Lung (tissue), 11 donors: ENCODE measurements at regions not wholly inside any gene's neighbourhood (a gene's known extent, or its start where the extent isn't known, plus 50 kb on each side); places are given as distances from the start of the nearest gene placed in this dataset.
"Not testable (repeated sequence)": the region's sequence is repeated elsewhere in the genome, so short reads cannot be mapped to it uniquely, and the experiment has no call there.

Experiments used
- ATAC-seq: fragments of 200-7000 bp; cut with Tn5 transposase; one replicate; pipeline ENCODE4 v1.9.1; 2020; ENCODE audit warnings: moderate number of reproducible peaks; ENCODE audit not compliant: insufficient read depth, low FRiP score
- DNase-seq, 3 donors: peaks; one replicate each; pipeline ENCODE4 v3.0.0-alpha.2; 2013 to 2017
- H3K27ac ChIP-seq, 2 donors: one replicate each; pipeline ENCODE4 v1.5.1; 2013; ENCODE audit warnings: mild to moderate bottlenecking in 2 of 2, moderate library complexity in 2 of 2, control low read depth in 1 of 2, inconsistent platforms in 1 of 2, low read depth in 1 of 2, low read length in 1 of 2
- H3K27me3 ChIP-seq, 3 donors: one replicate each; pipeline ENCODE4 v1.5.1; 2013; ENCODE audit warnings: low read length in 2 of 3; ENCODE audit not compliant: control insufficient read depth in 3 of 3, insufficient read depth in 3 of 3
- H3K36me3 ChIP-seq, 4 donors: one replicate each; pipeline ENCODE4 v1.5.1; 2013; ENCODE audit warnings: low read length in 4 of 4, mild to moderate bottlenecking in 1 of 4, moderate library complexity in 1 of 4; ENCODE audit not compliant: control insufficient read depth in 4 of 4, insufficient read depth in 4 of 4
- H3K4me1 ChIP-seq, 5 donors: one replicate each; pipeline ENCODE4 v1.5.1; 2013; ENCODE audit warnings: low read length in 5 of 5, mild to moderate bottlenecking in 2 of 5, moderate library complexity in 1 of 5; ENCODE audit not compliant: control insufficient read depth in 5 of 5, insufficient read depth in 5 of 5
- H3K4me3 ChIP-seq: one replicate; pipeline ENCODE4 v1.5.1; 2013; ENCODE audit warnings: mild to moderate bottlenecking, control low read depth, moderate library complexity
- H3K9ac ChIP-seq, 2 donors: one replicate each; pipeline ENCODE4 v1.5.1; 2013; ENCODE audit warnings: low read length in 2 of 2, control low read depth in 1 of 2; ENCODE audit not compliant: insufficient read depth in 1 of 2
- H3K9me3 ChIP-seq, 4 donors: one replicate each; pipeline ENCODE4 v1.5.1; 2013; ENCODE audit warnings: low read length in 3 of 4, mild to moderate bottlenecking in 1 of 4, moderate library complexity in 1 of 4; ENCODE audit not compliant: control insufficient read depth in 4 of 4, insufficient read depth in 3 of 4
- CTCF ChIP-seq: IDR thresholded peaks from 2 replicates; pipeline ENCODE4 v1.5.1; 2012; ENCODE audit warnings: mild to moderate bottlenecking; ENCODE audit errors: control extremely low read depth, extremely low read depth
- WGBS, 2 donors: extraction: QIAGEN DNeasy Blood & Tissue Kit; methylation state at CpG; one replicate each; pipeline ENCODE4 v1.1.7; 2013; 5-methylcytosine and 5-hydroxymethylcytosine counted together
- donor health status: control.
- donor health status: control.
- donor health status: Bipolar disorder and iron deficiency.
- donor health status: healthy.
- donor health status: DM: yes; HTN: yes; CAD: no.

- no peaks in the 10 kb centered on the region for H3K27me3 ChIP-seq
- H3K27ac ChIP-seq = no peak overlapping the region
- ATAC-seq (no peak), DNase-seq (no peak)
- H3K36me3 ChIP-seq = no peaks in the 10 kb centered on the region
- no peaks in the 10 kb centered on the region for H3K9me3 ChIP-seq
- TF ChIP-seq CTCF = no peak
- H3K4me3 ChIP-seq = no peak overlapping the region
- peaks cover 0 to 5% (median 0%) of the 10 kb centered on the region in 5 donors for H3K4me1 ChIP-seq
- no peak overlapping the region for H3K9ac ChIP-seq
Measured at GRCh38 chr10:114872519-114873087, 51.0 kb downstream of the FHIP2A start.

- DNase-seq = peak; percentile 52 to 77 (median 71)
- TF ChIP-seq CTCF = no peak
- peak overlapping the region in 1 of 2 donors; percentile 13 for H3K9ac ChIP-seq
- H3K4me1 ChIP-seq = peaks cover 0 to 5% (median 0%) of the 10 kb centered on the region in 5 donors
- H3K4me3 ChIP-seq = no peak overlapping the region
- WGBS, 2 donors = 14 to 36% methylated on average over 17 of the region's 17 CpGs
- H3K27ac ChIP-seq = no peak overlapping the region
- no peaks in the 10 kb centered on the region for H3K36me3 ChIP-seq
- H3K9me3 ChIP-seq = no peaks in the 10 kb centered on the region
- no peak for ATAC-seq
- H3K27me3 ChIP-seq = no peaks in the 10 kb centered on the region
Measured at GRCh38 chr10:114874827-114875411, 53.3 kb downstream of the FHIP2A start.

GRCh38 chr10:114875590-114876081 lies 54.1 kb downstream of the FHIP2A start:
- DNase-seq, H3K36me3 ChIP-seq, H3K27ac ChIP-seq, H3K27me3 ChIP-seq, ATAC-seq, H3K4me3 ChIP-seq, H3K9ac ChIP-seq, H3K9me3 ChIP-seq, H3K4me1 ChIP-seq: not testable (repeated sequence)
- 68 to 90% methylated on average over 4 of the region's 4 CpGs for WGBS, 2 donors

- Histone ChIP-seq H3K4me3 (no peak overlapping the region), H3K9me3 (no peaks in the 10 kb centered on the region), H3K27ac (no peak overlapping the region), H3K27me3 (no peaks in the 10 kb centered on the region), H3K4me1 (peaks cover 0 to 8% (median 1%) of the 10 kb centered on the region in 5 donors), H3K36me3 (no peaks in the 10 kb centered on the region), H3K9ac (no peak overlapping the region)
- TF ChIP-seq CTCF = no peak
- 78 to 81% methylated on average over 9 of the region's 9 CpGs for WGBS, 2 donors
- DNase-seq (no peak), ATAC-seq (no peak)
Measured at GRCh38 chr10:114876169-114876568, 54.6 kb downstream of the FHIP2A start.
